ENCODE measurements at regions not wholly inside any gene's neighbourhood (a gene's known extent, or its start where the extent isn't known, plus 50 kb on each side); places are given as distances from the start of the nearest gene placed in this dataset.

DNA sequence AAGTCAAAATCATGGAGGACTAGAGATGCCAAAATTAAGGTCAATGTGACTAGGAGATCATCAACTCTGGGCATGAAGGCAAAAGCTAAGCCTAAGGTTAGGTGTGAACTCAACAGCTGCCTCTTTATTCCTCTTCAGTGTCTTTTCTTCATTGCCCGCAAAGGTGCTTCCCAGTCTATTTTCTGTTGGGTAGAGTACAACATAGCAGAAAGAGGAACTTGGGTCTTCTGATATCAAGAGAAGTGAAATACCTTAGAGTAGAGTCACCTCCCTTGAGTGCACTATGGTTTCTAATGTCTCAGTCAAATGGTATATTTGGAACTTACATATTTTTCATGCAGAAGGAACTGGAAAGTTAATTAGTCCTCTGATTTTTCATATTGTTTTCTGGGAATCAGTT, 122.5 kb upstream of the GRIN3A start:
- no peak for TF ChIP-seq POLR2A (IDR thresholded peaks at IDR 0.05)
- no peak for TF ChIP-seq CTCF (IDR thresholded peaks at IDR 0.05)
